Fibroblast of lung (primary cell): ENCODE measurements at regions not wholly inside any gene's neighbourhood (a gene's known extent, or its start where the extent isn't known, plus 50 kb on each side); places are given as distances from the start of the nearest gene placed in this dataset.

Experiments used
- CTCF ChIP-seq, 2 donors: IDR thresholded peaks in 1 of 2; conservative IDR thresholded peaks in 1 of 2; 1 replicate in 1 of 2; 2 replicates in 1 of 2; pipeline ENCODE4 v1.5.1; 2011 to 2012; ENCODE audit warnings: low read length in 2 of 2, control low read depth in 1 of 2, inconsistent platforms in 1 of 2, low read depth in 1 of 2, mild to moderate bottlenecking in 1 of 2
- EZH2 ChIP-seq: IDR thresholded peaks from 2 replicates; pipeline ENCODE4 v1.5.1; 2012; ENCODE audit warnings: low read length, control low read depth, mild to moderate bottlenecking; ENCODE audit errors: missing control alignments

GRCh38 chr3:168939651-168940238, 723.8 kb downstream of the MECOM start:
- TF ChIP-seq CTCF (conservative IDR thresholded peaks at IDR 0.05 in 1 of 2, IDR thresholded peaks at IDR 0.05 in 1 of 2; ENCODE audit: low read depth in 1 of 2, low read length in 2 of 2) (no peak), EZH2 (no peak)
